ENCODE measurements at regions not wholly inside any gene's neighbourhood (a gene's known extent, or its start where the extent isn't known, plus 50 kb on each side); places are given as distances from the start of the nearest gene placed in this dataset.
"Not testable (repeated sequence)": the region's sequence is repeated elsewhere in the genome, so short reads cannot be mapped to it uniquely, and the experiment has no call there.

DNA sequence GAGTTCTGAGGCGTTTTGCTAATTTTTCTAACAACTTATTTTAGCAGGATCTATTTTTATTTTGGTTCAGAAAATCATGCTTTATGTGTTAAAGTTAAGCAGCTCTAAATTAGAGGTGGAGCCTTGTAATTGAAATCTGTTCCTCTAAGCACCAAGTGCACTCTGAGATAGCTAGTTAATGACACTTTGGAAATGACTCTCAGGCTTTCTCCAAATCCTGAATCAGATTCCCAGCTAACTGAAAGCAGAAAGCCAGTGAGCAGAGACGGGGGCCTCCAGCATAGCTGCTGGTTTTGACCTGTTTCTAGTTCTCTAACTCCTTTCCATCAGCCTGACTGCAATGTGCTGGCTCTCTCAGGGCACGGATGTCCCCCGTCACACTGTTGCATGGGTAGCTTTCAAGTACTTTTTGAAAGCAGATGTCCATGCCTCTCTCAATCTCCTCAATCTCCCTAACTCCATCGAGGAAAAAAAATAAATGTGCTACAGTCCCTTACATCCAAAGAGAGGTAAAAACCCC, 326.5 kb downstream of the SATB2 start:
- DNase-seq: no peak

DNA sequence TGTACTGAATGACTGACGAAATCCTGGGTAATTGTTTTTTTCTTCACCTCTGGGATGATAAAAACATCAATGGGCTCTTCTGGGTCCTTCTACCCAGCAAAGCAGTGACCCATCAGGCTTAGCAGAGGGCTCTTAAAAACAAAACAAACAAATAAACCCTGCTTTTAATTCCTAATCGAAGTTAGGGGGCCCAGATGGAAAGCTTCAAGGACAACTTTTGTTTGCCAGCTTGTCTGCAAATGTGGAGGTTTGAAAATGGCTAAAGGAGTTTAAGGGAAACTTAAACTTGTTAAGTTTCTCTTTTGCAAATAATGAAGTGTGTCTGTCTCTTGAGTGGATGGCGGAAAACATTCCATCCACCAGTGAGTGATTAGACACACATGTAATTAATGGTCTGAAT, 327.2 kb downstream of the SATB2 start:
- no peak for DNase-seq

DNA sequence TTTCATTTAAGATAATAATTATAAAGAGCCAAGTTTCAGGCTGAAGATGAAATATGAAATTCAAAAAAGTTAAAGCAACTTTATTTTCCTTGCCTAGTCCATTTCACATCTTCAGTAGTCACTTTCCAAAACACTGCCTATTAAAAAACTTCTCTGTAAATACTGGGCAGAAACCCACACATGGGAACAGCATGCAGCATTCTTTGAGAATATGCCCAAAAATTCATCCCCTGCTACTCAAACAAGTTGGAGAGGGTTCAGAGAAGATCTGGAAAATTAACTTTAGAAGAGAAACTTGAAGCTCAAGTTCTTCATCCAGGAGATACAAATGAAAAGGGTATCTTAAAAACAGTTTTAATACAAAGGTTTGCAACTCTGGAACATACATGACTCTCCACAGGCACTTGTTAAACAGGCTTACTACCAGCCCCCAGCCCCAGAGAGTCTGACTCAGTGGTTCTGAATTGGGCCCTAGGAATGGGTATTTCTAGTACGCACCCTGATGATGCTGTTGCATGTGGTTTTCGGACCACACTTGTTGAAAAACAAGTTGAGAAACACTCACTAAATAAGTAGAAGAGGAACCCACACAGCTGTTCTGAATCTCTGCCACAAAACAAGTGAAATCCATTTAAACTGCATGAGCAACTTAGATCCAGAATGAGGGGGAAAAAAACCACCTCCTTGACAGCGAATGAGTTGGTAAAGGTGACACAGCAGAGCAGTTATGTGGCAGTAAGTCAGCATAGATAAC, 329.1 kb downstream of the SATB2 start:
- DNase-seq: no peak

DNA sequence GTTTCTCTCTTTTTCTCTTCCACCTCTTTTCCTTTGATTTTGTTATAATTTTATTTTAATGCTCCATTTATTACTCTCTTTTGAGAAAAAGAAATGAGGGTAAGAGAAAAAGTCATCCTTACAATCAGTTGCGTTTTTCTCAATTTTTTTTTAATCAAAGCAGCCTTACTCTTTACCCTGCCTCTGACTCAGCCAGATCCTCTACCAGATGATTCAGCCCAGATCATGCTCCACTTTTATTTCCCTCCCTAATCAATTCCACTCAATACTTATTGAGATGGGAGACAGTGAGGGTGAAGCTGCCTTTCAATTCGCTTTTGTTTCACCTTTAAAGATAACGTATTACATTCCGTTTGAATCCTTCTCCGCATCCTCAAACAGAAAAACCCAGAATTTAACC, 337.9 kb downstream of the SATB2 start:
- no peak for DNase-seq

DNA sequence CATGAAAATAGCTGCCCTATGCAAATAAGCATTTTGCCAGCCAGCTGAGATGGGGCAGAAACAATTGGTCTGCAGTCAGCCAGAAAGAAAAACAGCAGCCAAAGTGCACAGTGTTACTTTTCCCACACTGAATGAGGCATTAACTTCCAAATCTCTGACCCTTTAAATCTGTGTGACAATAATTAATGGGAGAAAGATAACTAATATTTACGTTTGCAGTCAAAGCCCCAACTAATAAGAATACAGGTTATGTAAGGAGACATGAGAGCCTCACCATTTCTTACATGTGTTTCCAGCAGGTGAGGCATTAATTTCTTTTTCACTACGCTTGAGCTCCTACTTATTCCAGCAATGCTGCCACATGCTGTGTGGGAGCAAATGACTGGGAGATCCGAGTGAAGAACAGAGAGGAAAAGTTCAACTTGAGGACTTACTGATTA, 339.0 kb downstream of the SATB2 start:
- no peak for DNase-seq

DNA sequence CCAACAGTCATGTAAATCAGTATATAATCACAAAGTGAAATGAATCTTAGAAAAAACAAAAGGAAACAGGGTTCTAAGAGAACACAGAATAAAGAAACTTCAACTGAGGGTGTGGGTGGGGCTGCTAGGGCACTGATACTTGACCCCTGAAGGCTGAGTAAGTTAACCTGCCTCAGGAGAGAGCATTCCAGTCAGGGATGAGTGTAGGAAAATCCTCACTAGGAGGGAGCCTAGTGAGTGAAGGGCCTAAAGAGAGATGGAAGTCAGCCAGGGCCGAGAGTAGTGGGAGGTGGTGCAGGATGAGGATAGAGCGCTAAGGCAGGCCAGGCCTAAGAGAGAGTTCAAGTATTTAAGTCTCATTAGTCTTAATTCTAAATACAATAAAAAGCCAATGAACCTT, 342.6 kb downstream of the SATB2 start:
- no peak for DNase-seq

DNA sequence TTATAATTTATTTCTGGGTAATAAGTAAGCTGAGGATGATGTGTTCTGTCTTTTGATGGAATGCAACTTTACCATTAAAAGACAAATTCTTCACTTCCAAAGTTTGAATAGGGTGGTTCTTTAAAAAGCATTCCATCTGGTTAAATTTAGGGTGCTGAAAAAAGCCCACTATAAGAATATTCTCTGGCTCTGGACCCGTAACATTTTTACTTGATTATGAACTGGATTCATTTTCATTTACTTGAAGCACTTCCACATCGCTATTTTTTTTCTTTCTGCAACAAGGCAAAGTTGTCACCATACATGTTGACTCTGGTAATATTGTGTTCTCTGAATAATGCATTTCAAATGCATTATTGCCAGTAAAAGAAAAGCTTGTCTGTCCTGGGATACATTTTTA, 344.6 kb downstream of the SATB2 start:
- no peak for DNase-seq

DNA sequence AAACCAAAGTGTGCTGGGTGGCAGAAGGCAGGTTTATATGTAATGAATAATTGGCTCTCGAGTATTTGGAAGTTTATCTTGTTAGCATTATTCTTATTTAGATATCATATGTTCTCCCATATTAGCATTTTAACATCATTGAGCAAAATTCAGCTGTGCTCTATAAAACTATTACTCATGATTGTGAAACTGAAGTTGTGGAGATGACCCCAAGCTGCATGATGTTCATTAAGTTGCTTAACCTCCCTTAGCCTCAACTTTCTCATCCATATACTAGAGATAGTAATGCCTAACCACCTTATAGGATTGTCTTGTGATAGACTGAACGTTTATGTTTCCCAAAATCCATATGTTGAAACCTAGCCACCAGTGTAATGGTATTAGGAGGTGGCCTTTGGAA, 346.3 kb downstream of the SATB2 start:
- DNase-seq: no peak

DNA sequence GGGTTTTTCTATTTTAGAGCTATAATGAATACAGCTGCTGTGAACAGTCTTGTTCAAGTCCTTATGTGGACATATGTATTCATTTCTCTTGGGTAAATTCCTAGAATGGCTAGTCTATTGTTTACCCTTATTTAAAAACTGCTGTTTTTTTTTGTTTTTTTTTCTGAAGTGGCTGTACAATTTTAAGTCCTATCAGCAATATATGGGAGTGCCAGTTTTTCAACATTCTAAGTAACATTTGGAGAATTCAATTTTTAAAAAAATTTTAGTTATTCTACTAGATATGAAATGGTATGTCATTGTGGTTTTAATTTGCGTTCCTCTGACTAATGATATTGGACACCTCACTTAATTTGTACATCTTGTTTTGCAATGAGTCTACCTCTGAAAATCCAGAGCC, 349.7 kb downstream of the SATB2 start:
- no peak for DNase-seq

DNA sequence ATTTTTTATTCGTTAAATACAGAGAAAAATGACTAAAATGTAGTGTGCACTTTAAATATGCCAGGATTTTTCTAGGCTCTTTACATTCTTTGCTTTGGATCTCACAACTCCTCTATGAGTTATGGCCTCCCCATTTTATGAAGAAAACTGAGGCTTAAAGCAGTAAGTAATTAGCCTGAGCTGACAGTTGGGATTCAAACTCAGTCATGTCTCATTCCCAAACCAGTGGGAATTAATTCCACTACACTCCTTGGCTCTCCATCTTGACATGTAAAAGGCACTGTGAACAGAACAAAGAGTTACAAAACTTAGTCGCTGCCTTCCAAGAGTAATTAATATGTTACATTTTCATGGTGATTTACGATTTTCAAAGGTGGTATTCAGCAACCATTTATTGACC, 351.9 kb downstream of the SATB2 start:
- no peak for DNase-seq

DNA sequence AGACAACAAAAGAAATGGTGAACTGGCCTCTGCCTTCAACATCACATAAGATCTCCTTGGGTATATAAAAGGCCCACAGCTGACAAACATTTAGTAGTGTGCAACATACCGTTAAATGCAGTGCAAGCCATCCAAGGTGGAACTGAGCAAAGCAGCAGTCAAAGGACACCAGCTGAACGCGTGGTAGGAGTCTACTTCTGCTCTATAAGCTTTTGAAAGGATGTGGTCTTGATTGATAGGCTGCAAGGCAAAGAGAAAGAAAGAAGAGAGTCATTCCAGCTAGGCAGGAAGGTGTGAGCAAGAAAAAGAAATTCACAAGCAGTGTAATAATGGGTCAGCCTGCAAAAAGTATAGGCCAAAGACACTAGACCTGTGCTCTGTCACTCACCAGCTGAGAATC, 356.3 kb downstream of the SATB2 start:
- no peak for DNase-seq

DNA sequence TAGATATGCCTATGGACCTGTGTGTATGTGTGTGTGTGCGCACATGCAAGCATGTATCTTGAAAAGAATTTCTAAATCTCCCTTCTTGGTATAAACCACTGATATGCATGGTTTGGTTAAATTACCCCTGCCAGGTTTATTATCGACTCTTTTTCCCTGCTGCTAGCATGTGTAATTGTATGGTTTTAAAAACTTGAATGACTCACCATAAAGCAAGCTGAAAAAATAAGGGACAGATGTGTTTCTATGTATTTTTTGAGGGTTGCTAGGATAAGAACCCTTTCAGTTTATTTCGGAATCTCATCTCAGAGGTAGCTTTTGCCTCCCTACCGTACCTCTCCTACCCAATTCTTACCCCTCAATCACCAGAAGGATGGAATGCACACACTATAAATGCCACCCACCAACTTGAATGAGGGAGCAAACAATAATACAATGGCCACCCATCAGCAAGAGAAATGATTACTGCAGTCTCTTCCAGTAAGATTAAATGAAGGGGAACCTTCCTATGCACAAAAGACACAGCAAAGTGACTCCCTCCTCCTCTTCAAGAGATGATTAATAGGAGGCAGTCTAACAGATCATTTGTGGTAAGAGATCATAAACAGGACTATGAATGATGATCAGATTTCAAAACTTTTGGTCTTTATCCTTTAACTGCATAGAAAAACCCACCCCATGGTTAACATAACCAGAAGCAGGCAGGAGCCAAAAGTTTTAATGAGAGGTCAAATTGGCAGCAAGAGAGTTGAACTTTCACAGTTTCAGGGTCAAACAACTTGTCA, 357.2 kb downstream of the SATB2 start:
- no peak for DNase-seq

DNA sequence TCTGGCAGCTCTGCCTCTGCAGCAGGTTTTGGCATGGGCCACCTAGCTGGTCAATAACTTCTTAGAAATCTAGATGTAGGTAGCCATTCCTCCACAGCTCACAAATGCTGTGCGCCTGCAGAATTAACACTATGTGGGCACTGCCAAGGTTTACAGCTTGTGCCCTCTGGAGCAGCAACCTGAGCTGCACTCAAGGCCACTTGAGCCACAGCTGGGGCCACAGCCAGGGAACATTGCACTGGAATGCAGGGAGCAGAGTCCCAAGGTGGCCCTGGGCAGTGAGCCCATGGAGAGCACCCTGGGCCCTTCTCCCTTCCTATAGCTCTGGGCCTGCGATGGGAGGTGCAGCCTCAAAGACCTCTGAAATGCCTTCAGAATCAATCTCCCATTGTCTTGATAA, 365.3 kb downstream of the SATB2 start:
- DNase-seq: no peak

DNA sequence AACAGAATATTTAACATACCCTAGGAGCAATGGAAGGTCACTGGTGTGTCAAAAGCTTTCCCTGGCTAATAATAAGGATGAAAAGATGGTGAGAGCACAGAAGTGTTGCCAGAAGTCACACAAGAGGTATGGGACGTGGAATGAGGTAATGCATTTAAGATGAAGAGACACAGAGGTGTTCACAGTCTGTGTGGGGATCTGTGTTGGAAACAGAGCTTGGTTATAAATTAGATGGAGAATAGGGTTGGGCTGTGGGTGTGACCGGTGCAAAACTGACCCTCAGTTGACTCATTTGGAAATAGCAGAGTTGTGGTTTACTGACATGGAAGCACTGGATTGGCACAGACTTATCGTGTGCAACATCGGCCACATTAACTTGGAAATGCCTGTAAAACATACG, 372.5 kb downstream of the SATB2 start:
- DNase-seq: no peak

DNA sequence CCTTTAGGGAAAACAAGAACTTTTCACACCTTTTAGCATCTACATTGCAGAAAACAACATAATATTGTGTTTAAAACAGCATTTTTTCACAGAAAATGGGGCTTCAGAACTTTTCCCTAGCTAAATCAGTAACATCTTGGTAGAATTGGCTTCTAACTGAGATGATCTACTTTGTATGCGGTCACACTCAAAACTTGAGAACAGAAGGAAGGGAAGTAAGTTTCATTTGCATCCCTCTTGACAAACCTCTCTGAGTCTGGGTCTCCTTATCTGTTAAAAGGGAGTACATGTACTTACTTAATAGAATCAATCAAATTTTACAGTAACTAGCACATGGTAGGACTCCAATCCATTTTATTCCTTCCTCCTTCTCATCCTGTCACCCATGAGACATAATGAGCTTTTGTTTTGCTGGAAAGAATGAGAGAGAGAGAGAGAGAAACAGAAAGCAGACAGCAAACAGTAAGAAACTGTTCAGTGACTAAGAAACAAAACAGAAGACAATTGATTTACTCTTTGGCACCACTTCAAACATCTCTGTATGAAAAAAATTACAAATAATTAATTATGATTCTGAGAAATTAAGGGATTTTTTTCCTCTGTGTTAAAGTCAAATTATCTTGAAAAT, 387.3 kb downstream of the SATB2 start:
- DNase-seq: no peak

DNA sequence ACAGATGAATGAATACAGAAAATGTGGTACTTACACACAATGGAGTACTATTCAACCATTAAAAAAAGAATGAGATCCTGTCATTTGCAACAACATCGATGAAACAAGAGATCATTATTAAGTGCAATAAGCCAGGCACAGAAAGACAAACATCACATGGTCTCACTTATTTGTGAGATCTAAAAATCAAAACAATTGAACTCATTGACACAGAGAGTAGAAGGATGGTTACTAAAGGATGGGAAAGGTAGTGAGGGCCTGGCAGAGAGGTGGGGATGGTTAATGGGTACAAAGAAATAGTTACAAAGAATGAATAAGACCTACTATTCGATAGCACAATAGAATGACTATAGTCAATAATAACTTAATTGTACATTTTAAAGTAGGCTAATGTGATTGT, 393.5 kb downstream of the SATB2 start:
- DNase-seq: no peak

DNA sequence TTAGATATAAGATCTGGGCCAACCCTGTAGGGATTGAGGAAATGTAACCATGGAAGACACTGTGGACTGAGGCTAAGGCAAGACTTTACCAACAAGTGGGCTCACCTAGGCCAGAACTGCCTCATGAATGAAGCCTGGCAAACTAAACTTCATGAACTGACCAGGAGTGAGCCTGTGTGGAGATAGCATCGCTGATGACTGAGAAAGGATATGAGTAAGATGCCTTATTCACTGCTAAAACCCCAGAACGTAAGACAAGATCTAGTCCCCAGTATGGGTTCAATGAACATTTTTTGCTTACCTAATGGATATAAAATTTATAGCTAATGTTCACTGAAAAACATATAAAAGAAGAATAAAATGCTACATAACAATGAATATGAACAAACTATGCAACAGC, 399.8 kb downstream of the SATB2 start:
- DNase-seq: no peak

DNA sequence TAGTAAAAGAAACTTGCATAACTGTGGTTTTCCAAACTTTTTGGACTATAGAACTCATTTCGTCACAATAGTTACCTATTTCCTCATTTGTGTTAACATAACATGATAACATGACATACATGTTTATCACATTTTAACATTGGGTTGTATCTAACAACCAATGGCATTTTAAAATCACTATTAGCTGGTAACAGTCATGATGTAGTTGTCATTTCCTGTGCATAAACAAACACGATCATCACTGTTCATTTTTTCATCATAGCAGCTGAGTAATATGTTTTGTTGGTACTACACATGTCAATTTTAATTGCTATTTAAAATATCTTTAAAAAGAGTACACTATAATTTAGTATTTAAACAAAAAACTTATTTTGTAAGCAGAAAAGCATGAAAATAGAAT, 402.4 kb downstream of the SATB2 start:
- DNase-seq: no peak

DNA sequence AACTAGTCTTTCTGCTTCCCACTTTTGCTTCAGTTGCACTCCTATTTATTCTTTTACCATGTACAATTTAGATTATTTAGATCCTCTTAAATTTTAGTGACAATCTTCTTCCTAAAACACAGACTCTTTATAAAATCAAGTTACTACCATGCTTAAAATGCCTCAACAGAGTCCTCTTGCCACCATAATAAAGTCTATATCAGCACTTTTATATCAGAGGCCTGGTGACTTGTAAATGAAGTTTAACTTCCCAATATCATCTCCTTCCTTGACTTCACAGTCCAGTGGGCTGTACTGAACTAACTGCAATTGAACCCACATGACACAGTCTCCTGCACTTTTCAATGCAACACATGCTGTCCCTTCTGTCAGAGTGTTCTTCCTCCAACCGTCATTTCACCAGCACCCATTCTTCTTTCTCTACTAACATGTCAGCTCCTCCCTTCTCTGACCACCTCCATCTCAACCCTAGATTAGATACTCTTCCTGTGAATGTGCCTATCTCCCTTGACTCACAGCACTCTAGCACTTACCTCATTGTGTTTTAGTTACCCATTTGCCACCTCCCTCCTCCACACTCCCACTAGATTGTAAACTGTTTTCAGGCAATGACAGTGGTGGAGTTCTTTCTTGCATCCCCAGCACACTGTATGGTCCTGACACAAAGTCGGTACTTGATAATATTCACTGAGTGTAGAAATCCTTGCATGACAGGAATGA, 414.9 kb downstream of the SATB2 start:
- no peak for DNase-seq

DNA sequence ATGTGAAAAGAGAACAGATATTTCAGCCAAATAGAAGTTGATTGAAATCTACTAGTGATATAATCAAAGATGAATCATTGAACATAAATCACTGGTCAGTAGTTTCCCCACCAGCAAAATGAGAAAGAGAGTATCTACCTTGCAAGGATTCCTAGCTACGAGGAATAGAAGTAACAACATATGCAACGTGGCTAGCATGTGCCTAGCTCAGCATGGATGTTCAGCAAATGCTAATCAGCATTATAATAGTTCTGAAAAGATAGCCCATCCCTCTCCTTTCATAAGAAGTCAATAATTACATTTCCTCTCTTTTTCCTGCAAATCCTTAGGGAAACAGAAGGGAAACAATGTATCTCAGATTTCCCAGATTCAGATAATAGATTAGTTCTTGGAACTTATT, 417.2 kb downstream of the SATB2 start:
- DNase-seq: no peak

DNA sequence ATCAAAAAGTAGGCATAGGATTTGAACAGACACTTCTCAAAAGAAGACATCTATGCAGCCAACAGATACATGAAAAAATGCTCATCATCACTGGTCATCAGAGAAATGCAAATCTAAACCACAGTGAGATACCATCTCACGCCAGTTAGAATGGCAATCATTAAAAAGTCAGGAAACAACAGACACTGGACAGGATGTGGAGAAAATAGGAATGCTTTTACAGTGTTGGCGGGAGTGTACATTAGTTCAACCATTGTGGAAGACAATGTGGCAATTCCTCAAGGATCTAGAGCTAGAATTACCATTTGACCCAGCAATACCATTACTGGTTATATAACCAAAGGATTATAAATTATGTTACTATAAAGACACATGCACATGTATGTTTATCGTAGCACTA, 424.0 kb downstream of the SATB2 start:
- DNase-seq: not testable (repeated sequence)

DNA sequence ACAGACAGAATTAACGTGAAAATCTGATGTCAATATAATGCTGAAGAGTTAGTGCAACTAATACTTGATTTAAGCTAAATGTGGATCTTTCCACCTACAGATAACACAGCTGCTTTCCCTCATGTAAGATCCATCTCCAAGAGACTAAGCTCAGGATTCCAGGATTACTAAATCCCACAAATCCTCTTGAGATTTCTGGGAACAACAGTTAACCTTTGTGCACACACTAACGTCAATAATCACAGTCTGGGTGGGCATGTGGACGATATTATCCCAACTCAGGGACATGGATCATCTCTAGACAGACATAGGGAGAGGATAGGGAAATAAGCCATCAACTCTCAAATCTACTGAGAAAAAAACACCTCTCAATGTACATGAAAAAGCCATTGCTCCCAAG, 432.6 kb downstream of the SATB2 start:
- DNase-seq: no peak

DNA sequence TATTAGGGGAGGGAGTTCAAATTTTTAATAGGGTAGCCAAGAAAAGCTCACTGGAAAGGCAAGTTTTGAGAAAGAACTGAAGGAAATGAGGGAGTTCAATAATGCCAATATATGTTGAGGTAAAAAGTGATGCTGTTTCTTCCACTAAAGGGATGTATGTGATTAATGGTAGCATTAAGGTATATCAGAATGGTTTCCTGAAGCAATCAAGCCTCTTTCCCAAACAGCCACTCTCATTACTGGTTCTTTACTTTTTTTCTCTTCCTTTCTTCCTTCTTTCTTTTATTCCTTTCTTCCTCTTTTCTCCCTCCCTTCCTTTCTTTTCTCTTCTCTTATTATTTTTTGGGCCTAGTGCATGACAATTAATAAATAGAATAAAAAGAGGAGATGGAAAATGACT, 433.5 kb downstream of the SATB2 start:
- no peak for DNase-seq

All from hindlimb muscle (tissue), 1 donor.